Lower leg skin (tissue), 4 donors: ENCODE measurements at regions not wholly inside any gene's neighbourhood (a gene's known extent, or its start where the extent isn't known, plus 50 kb on each side); places are given as distances from the start of the nearest gene placed in this dataset.

Experiments used
- DNase-seq, 2 donors: peaks; one replicate each; pipeline ENCODE4 v3.0.0-alpha.2; 2019; ENCODE audit warnings: low spot score in 2 of 2
- H3K4me3 ChIP-seq: fragments of 200-600 bp; sonication (generic); 2 replicates; pipeline ENCODE4 v1.5.1; 2017; ENCODE audit warnings: mild to moderate bottlenecking, low read depth; ENCODE audit not compliant: poor library complexity, severe bottlenecking
- POLR2A ChIP-seq, 2 donors: fragments of 450-650 bp; IDR thresholded peaks; one replicate each; pipeline ENCODE4 v1.6.1; 2016 to 2017; ENCODE audit warnings: antibody characterized with exemption in 2 of 2, mild to moderate bottlenecking in 1 of 2, moderate library complexity in 1 of 2
- WGBS, 2 donors: methylation state at CpG; one replicate each; pipeline ENCODE4 v1.1.5; 2018; 5-methylcytosine and 5-hydroxymethylcytosine counted together
- intact Hi-C: fragments of 100-400 bp; cut with DNase I; formaldehyde crosslinking; loops from one replicate; pipeline ENCODE4 v1.15.0; 2023; ENCODE audit warnings: low total_unique reads
- TF ChIP-seq, protein P1 (sequence below), 3 donors: fragments of 450-650 bp; IDR thresholded peaks; one replicate each; pipeline ENCODE4 v1.5.1; 2016; ENCODE audit warnings: antibody characterized with exemption in 3 of 3, mild to moderate bottlenecking in 3 of 3, moderate library complexity in 2 of 3

DNA sequence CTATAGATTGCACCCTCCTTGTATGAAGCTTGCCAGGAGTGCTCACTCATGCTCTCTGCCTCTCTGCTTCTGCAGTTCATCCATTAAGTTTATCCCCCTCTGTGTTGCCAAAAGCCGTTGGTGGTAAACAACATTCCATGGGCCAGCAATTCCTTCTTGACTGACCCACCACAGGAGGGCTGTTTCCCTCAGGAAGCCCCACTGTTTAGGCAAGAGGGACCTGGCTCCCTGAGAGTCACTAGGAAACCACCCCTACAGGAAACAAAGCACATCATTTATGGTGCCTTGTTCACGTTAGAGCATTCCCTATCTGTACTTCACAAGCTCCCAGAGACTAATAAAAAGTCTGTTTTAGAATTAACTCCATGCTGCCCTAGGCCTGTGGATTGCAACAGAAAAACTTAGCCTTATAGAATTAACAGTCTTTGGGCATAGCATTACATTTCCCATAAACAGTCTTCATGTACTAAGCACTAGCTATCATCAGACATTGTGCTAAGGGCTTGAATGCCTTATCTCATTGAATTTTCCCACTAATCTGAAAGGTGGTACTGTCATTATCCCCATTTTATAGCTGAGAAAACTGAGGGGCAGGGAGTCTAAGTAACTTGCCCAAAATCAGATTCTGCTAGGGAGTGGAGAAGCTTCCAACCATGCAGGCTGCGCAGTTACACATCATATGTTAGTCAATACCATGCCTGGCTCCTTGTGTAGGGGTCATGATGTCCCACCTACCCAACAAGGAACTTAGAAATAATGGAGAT, 149.9 kb downstream of the SHQ1 start:
- no peak for DNase-seq
- intact Hi-C loops = no loop called here
- 52 to 63% methylated on average over 3 of the region's 3 CpGs for WGBS, 2 donors

GRCh38 chr3:72697717-72698116, 150.5 kb downstream of the SHQ1 start:
- 82 to 90% methylated on average over 2 of the region's 2 CpGs for WGBS, 2 donors
- intact Hi-C loops = no loop called here
- DNase-seq = no peak
- TF ChIP-seq, protein P1, sequence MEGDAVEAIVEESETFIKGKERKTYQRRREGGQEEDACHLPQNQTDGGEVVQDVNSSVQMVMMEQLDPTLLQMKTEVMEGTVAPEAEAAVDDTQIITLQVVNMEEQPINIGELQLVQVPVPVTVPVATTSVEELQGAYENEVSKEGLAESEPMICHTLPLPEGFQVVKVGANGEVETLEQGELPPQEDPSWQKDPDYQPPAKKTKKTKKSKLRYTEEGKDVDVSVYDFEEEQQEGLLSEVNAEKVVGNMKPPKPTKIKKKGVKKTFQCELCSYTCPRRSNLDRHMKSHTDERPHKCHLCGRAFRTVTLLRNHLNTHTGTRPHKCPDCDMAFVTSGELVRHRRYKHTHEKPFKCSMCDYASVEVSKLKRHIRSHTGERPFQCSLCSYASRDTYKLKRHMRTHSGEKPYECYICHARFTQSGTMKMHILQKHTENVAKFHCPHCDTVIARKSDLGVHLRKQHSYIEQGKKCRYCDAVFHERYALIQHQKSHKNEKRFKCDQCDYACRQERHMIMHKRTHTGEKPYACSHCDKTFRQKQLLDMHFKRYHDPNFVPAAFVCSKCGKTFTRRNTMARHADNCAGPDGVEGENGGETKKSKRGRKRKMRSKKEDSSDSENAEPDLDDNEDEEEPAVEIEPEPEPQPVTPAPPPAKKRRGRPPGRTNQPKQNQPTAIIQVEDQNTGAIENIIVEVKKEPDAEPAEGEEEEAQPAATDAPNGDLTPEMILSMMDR (IDR thresholded peaks at IDR 0.05) = no peak
- TF ChIP-seq POLR2A (IDR thresholded peaks at IDR 0.05) = no peak
- no peak overlapping the region for H3K4me3 ChIP-seq

More for the DNA sequence above, 149.9 kb downstream of the SHQ1 start:
- no peak for TF ChIP-seq POLR2A (IDR thresholded peaks at IDR 0.05)
- TF ChIP-seq, protein P1 (IDR thresholded peaks at IDR 0.05) = no peak
- H3K4me3 ChIP-seq = no peak overlapping the region

DNA sequence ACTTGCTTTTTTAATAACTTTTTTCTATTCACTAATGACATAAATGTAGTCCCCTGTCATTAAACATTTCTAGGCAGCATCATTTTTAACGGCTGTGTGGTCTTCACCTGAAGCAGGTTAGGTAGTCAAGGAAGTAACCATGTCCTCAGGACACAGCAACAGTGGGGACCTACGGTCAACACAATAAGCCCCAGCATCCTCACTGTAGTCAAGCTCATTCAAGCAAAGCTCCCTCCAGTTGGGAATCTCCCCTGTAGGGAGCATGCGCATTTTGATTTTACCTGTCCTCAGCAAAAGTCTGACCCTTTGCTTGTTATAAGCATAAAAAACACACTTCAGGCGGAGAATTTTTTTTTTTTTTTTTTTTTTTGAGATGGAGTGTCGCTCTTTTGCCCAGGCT, 151.4 kb downstream of the SHQ1 start:
- no peak for TF ChIP-seq POLR2A (IDR thresholded peaks at IDR 0.05)
- TF ChIP-seq, protein P1 (IDR thresholded peaks at IDR 0.05) = no peak
- WGBS, 2 donors = 91 to 95% methylated on average over 5 of the region's 5 CpGs
- no peak for DNase-seq
- no peak overlapping the region for H3K4me3 ChIP-seq
- intact Hi-C loops = no loop called here

GRCh38 chr3:72694398-72694797, 153.8 kb downstream of the SHQ1 start:
- intact Hi-C loops = no loop called here
- no peak overlapping the region for H3K4me3 ChIP-seq
- no peak for DNase-seq
- TF ChIP-seq, protein P1 (IDR thresholded peaks at IDR 0.05) = no peak
- no peak for TF ChIP-seq POLR2A (IDR thresholded peaks at IDR 0.05)
- 71 to 74% methylated on average over 6 of the region's 6 CpGs for WGBS, 2 donors

DNA sequence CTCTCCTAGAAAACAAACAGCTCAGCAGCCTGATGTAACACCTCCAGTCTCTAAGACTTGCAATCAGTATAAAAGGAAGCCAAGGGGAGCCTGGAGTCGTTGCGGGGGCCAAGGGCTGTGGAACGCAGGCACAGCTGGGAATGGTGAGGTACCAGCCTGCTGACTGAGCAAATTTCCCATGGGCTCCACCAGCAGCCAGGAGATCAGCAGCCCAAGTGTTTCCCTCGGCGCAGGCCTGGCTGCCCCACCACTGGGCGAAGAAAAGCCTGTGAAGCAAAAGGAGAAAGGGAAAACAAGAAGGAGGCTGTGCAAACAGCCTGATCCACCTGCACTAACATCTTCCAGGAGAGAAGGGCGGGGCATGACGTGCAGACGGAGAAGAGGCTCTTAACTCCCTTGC, 155.3 kb downstream of the SHQ1 start:
- TF ChIP-seq, protein P1 (IDR thresholded peaks at IDR 0.05) = no peak
- TF ChIP-seq POLR2A (IDR thresholded peaks at IDR 0.05) = no peak
- intact Hi-C loops = no loop called here
- no peak overlapping the region for H3K4me3 ChIP-seq
- WGBS, 2 donors = 76 to 79% methylated on average over 9 of the region's 9 CpGs
- peak in 1 of 2 donors; percentile 61 for DNase-seq

DNA sequence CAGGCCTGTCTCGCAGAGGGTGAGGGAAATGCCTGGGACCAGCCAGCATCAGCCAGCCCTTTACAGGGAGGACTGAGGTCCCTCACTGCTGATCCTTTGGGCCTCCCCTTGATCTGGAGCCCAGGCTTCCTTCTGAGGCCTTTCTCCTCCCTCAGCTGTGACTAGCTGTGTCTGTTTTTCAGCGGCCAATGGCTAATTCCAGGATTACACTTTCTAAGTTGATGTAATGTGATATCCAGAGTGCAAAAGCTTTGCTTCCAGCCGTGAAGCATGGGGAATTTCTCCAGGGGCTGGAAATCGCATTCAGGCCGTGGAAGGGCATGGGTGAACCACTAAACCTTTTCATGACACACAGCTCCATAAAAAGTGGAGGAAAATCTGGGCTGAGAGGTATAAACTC, 157.6 kb downstream of the SHQ1 start:
- peak in 1 of 2 donors; percentile 31 for DNase-seq
- intact Hi-C loops = no loop called here
- no peak for TF ChIP-seq POLR2A (IDR thresholded peaks at IDR 0.05)
- TF ChIP-seq, protein P1 (IDR thresholded peaks at IDR 0.05) = no peak
- H3K4me3 ChIP-seq = no peak overlapping the region
- WGBS, 2 donors = 94 to 99% methylated on average over 5 of the region's 5 CpGs
